GM18909 (cell line): ENCODE measurements at regions not wholly inside any gene's neighbourhood (a gene's known extent, or its start where the extent isn't known, plus 50 kb on each side); places are given as distances from the start of the nearest gene placed in this dataset.
"Not testable (repeated sequence)": the region's sequence is repeated elsewhere in the genome, so short reads cannot be mapped to it uniquely, and the experiment has no call there.

Experiments used
- ATAC-seq: cut with Tn5 transposase; IDR thresholded peaks from one replicate; pipeline ENCODE4 v1.9.1; 2021; ENCODE audit warnings: mild to moderate bottlenecking; ENCODE audit not compliant: unreplicated experiment, poor library complexity

DNA sequence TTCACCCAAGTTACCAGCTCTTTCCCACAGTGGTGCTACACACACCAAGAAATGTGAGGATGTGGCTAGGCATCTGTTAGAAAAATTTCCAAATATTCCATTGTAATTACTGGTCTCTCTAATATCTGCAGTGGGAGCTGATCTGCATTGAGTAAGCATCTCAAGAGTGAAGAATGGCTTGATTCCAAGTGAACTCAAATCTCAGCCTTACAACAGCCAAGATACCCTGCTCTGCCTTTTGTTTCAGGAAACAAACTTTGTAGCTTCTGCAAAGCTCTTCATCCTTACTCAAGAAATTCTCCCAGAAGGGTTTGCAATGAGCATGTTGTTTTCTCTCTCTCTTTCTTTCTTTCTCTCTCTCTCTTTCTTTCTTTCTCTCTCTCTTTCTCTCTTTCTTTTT is 181.1 kb downstream of the FCRL5 start:
- ATAC-seq = no peak

DNA sequence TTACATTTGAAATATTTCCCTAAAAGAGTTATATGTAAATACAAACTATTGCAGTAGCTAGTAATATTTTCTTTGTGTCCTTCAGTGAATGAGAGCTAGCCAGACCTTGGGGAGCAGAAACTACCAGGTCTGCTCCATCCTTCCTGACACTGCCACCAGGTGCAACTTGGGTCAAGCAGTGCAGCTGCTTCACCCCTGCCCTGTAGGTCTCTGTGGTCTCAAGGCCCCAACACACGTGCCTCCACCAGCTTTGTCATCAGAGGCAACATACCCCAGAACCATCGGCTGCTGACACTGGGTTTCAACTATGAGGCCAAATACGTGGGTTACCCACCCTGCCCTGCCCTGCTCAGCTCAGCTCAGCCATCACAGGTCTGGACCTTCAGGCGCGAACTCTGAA is 181.6 kb downstream of the FCRL5 start:
- ATAC-seq = no peak

DNA sequence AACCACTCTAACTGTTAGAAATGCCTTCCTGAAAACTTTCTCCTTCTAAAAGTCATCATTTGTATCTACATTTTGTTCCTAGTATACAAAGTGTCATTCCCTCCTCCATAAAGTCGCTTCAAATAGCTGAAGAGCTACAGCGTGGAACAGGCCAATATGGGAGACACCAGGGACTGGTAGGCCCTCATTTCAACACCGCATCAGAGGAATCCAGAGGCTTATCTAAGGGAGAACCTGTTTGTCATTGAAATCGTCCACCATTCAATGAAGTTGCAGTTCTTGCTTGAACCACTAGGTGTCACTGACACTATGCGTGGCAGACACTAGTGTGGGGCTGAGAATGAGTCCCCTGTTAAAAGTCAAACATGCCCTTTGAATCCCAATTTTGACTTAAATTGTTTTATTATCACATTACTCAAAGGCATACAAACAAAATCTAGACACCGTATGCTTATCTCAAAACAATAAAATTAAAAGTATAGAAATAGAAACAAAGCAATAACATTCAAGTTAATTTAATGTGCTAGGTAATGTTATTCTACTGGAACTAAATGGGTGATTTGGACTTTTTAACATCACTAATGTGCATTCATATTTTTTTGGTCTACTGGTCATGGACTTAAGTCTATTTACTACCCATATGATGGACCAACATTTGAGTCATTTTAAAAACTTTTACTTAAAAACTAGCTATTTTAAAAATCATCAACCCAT is 182.3 kb downstream of the FCRL5 start:
- no peak for ATAC-seq

DNA sequence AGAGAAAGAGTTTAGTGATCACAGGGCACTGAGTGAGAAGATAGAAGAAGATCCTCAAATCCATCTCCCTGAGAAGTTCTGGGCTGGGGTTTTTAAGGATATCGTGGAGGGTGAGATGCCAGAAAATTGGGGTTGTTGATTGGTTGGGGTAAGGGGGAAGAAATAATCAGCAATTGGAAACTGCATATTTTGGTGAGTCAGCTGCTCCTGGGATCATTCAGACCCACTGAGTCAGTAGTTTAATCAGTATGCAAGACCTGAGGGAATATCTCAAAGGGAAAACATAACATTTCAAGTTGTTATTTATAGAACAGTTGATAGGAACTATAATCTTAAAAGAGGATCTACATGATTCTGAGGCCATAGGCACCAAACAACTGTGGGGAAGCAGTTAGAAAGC is 183.4 kb downstream of the FCRL5 start:
- not testable (repeated sequence) for ATAC-seq

DNA sequence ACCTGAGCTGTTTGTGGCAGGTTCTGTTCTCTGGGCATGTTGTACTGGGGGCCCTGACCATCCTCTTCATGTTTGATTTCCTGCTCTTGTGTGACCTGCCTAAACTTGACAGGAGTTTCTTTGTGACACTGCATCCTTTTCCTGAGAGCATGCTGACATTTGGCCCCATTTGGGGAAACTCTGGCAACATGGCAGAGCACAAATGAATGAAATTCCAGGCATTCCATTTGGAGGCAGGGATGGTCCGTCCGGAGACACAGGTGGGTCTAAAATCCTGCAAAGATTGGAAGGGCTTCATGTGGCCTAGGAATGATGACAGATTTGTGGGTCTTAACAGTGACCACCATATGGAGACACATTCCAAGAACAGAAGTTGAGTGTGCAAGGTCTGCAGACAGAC is 184.0 kb downstream of the FCRL5 start:
- ATAC-seq = no peak

DNA sequence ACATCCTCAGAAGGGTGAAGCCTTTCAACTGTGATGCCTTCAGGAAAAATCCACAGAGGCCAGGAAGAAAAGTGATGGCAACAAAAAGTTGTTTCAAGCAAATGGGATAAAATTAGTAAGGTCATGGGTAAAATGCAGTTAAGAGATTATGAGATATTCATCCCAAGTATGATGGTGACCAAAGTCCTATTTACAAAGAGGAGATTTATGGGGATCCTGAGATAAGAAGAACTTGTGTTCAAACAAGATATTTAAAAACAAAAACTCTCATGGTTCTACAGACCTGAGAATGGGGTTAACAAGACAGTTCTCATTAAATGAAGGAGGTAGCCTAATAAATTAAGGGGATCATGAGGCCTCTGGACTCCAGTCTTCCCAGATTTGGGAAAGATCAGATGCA is 184.4 kb downstream of the FCRL5 start:
- ATAC-seq = no peak

DNA sequence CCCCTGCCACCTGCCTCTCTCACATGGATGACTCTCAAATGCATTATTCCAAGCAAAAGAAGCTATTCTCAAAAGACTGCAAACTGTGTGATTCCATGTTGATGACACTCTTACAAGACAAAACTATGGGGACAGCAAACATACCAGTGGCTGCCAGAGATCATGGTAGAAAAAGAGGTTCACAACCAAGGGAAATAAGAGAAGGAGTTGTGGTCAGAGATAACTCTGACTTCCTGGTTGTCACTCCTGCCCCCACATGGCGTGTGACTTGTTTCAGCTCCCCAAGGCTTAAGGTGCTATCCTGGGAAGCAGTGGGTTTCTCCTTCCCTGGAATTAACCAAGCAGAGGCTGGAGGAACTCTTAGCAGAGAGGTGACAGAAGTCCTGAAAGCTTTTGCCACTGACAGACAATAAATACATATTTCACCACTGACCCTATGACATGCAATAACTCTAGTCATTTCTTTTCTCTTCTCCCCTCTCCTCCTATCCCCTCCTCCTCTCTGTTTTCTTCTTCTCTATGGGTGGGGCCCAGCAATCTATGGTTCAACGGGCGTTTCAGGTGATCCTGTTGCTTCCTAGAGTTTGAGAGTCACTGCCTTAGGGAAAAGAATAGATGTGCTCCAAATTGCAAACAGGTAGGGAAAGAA is 185.1 kb downstream of the FCRL5 start:
- ATAC-seq = no peak

DNA sequence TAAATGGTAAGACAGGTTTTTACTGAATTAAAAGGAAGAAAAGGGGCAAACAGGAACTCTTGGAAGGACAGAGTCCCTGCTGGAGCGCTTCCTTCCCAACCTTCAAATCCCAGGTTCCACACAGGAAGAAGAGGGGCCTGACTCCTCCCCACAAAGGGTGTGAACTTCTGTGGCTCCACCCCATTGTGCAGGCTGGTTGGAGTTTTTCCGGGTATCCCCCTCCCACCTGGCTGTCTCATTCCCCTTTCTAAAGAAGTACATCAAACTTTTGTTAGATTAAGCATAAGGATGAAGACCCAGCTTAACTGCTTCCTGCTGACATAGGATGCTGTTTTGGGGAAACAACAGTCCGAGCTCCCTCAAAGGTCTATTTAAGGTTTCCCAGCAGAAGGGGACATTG is 187.7 kb downstream of the FCRL5 start:
- ATAC-seq = no peak

DNA sequence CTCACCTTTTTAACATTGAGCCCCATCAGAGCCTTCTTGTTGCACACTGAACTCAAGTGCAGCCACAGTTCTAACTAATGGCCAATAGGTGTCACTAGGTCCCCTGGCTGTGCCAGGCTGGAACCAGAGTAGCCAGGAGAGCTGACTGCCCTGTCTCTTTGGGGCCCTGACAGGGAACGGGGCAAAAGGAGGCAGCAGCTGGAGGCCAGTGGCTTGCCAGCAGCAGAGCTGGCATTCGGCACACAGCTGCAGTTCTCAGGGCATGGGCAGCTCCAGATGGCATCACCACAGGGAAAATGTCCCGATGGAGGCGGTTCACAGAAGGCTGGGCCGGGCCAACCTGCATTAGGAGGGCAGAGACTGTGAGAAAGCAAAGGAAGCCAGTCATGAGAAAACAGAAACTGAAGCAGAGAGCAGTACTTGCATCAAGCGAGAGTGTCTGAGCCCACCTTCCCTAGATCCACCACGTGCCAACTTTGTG is 188.6 kb downstream of the FCRL5 start:
- ATAC-seq = peak; percentile 65

DNA sequence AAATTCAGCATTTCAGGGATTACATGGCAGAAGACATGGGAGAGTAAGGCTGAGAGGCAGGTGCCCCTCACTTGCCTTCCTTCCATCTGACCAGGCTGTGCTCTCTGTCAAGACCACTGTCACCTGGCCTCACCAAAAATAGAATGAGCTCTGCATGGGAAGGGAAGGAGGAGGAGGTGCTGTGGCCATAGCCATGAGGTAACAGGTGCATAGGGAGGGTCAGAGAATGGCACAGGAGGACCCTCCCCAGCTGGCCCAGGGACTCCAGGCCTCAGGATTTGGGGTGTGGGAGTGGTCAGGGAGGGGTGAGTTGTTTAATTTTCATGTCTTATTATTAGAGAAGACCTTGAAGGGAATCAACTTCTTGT is 192.3 kb downstream of the FCRL5 start:
- ATAC-seq = no peak

DNA sequence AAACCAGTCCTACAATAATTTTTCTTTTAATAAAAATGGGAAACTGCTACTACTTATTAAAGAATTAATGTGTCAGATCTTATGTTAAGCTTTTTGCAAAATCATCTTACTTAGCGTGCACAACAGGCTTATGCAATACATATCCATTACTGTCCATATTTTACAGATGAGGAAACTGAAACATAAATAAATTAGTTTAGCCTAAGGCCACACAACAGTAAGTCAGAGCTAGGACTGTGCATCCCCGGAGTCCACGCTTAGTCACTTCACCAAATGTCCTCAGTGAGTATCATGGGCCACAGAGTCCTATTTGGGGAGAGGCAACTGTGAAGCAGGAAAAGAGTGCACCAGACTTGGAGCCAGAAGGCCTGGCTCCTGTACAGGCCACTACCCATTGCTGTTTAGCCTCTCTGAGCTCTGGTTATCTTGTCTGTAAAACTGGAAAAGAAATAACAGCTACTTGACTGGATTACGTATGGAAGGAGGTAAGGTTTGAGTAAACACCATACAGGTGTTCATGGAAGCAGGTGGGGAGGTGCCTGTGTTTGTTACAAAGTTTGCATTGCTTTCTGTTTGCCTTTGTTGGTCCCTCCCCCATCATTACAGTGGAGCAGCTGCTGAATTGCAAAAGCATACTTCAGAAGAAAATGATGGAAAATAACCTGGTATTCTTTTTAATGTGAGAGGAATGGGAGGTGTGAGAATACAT is 192.8 kb downstream of the FCRL5 start:
- ATAC-seq = no peak

DNA sequence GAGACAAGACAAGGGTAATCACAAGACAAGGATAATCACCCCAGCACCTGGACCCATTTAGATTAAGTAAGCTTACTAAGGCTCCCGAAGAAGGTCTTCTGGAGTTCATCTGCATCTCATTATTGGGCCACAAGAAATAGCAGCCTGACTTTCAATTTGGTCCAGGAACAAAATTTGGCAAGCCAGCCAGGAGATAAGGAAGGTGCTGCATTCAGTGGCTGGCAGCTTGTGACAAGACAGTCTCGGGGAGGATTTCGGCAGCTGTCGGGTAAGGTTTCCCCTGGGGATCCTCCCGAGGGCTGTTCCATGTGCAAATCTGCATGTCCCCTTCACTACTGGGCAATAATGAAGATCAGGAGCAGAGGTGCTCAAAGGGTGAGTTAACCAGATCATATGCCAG is 195.2 kb downstream of the FCRL5 start:
- ATAC-seq = no peak

DNA sequence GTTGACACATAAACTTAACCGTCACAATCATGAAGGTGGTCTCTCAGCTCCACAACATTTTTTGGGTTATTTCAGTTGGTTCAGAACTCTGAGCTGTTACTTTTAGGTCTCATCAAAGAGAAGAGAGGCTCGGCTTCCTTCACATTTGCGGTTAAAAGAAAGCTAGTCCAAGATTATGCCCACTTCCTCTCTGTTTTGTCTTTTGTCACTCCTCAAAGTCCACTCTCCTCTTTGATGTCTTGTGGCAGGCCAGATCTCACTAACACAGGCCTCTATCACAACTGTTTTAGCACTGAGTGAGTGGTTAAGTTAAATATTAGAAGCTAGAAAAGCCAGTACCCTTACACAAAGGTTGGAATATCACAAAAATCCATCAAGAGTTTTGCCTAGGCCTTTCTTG is 195.7 kb downstream of the FCRL5 start:
- no peak for ATAC-seq

DNA sequence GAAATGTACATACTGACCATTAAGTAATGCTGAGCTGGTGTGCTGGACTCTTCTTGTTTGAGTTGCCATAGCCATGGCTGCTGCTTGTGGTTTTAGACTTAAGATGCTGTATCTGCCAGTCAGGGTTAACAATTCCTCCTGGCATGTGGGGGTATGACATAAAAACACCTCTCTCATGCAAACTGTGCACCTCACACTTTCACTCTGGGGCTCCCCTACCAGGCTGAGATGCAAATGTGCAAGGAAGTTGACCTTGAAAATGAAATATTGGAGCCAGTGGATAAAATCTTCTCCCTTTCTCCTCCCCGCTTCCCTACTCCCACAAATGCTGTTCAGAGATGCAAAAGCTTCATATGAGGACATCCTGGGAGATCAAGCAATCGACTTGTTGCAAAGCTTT is 198.8 kb downstream of the FCRL5 start:
- no peak for ATAC-seq

DNA sequence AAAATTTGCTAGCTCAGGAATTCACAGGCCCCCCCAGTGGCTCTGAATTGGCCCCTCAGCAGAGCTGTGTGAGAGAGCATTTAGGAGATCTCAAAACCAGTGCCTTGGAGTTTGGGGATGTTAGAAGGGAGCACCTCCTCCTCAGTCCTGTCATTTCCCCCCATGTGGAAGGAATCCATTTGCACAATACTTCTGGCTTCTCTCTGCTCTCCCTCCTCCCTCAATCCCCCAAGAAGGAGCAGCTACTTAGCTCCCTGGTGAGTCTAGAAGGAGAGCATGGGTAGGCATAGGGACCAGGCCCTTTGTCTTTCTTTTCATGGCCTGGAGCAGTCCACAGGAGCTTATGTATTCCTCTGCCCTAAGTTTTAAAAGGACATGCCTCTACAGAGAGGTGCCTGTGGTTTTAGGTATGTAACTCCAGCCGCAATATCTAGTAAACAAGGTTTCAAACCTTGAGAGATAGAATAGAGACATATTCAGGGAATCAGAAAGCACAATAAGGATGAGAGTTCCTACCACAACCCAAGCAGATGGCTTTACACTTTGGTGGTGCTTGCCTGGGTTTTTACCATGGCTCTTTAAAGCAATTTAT is 199.4 kb downstream of the FCRL5 start:
- ATAC-seq = no peak

DNA sequence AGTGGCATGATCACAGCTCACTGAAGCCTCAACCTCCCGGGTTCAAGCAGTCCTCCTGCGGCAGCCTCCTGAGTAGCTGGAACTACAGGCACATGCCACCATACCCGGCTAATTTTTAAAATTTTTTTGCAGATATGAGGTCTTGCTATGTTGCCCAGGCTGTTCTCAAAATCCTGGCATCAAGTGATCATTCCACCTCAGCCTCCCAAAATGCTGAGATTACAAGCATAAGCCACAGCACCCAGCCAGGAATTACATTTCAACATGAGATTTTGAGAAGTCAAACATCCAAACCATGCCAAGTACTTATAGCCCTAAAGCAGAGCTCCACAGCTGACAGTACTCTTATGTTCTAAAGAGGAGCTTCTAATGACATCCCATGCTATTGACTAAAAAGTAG is 200.1 kb downstream of the FCRL5 start:
- no peak for ATAC-seq

DNA sequence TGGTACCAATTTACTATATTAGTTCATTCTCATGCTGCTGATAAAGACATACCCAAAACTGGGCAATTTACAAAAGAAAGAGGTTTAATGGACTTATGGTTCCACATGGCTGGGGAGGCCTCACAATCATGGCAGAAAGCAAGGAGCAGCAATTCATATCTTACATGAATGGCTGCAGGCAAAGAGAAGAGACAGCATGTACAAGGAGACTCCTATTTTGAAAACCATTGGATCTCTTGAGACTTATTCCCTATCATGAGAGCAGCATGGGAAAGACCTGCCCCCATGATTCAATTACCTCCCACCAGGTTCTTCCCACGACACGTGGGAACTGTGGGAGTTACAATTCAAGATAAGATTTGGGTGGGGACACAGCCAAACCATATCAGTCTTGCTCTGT is 200.5 kb downstream of the FCRL5 start:
- not testable (repeated sequence) for ATAC-seq

DNA sequence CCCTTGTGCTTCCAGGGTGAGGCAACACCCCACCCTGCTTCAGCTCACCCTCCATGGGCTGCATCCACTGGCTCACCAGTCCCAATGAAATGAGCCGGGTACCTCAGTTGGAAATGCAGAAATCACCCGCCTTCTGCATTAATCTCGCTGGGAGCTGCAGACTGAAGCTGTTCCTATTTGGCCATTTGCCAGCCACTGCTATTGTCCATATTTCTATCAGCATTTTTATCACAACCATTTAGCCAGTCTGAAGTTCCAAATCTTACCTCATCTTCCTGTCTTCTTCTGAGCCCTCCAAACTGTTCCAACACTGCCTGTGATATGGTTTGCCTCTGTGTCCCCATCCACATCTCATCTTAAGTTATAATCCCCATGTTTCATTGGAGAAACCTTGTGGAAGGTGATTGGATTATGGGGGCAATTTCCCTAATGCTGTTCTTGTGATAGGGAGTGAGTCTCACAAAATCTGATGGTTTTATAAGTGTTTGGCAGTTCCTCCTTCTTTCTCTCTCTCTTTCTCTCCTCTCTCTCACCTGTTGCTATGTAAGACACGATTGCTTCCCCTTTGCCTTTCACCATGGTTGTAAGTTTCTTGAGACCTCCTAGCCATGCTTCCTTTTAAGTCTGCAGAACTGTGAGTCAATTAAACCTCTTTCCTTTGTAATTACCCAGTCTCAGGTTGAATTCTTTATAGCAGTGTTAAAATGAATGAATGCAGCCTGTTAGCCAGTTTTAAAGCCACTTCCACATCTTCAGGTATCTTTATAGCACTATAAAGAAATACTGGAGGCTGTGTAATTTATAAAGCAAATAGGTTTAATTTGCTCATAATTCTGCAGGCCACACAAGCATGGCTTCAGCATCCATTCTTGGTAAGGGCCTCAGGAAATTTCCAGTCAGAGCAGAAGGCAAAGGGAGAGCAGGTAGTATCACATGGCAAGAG is 203.5 kb downstream of the FCRL5 start:
- ATAC-seq = no peak

DNA sequence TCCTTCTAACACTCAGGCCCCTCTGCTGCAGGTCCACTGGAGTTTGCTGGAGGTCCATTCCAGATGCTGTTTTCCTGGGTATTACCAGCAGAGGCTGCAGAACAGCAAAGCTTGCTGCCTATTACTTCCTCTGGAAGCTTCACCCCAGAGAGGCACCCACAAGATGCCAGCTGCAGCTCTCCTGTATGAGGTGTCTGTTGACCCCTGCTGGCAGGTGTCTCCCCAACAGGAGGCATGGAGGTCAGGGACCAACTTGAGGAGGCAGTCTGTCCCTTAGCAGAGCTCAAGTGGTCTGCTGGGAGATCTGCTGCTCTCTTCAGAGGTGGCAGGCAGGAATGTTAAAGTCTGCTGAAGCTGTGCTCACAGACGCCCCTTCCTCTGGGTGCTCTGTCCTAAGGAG is 204.8 kb downstream of the FCRL5 start:
- no peak for ATAC-seq

DNA sequence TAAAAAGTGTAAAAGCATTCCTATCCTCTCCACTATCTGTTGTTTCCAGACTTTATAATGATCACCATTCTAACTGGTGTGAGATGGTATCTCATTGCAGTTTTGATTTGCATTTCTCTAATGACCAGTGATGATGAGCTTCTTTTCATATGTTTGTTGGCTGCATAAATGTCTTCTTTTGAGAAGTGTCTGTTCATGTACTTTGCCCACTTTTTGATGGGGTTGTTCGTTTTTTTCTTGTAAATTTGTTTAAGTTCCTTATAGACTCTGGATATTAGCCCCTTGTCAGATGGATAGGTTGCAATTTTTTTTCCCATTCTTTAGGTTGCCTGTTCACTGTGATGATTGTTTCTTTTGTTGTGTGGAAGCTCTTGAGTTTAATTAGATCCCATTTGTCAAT is 199.6 kb upstream of the ETV3 start:
- ATAC-seq = not testable (repeated sequence)
